ENCODE measurements at regions not wholly inside any gene's neighbourhood (a gene's known extent, or its start where the extent isn't known, plus 50 kb on each side); places are given as distances from the start of the nearest gene placed in this dataset.

GRCh38 chr15:57849317-57849716 is 142.8 kb downstream of the POLR2M start:
- H3K9me3 ChIP-seq: no peaks in the 10 kb centered on the region
- H3K36me3 ChIP-seq: no peaks in the 10 kb centered on the region
- H3K4me3 ChIP-seq: no peak overlapping the region
- no peaks in the 10 kb centered on the region for H3K4me1 ChIP-seq
- H3K27ac ChIP-seq: no peak overlapping the region
- H3K27me3 ChIP-seq: no peaks in the 10 kb centered on the region
- TF ChIP-seq, protein P1, sequence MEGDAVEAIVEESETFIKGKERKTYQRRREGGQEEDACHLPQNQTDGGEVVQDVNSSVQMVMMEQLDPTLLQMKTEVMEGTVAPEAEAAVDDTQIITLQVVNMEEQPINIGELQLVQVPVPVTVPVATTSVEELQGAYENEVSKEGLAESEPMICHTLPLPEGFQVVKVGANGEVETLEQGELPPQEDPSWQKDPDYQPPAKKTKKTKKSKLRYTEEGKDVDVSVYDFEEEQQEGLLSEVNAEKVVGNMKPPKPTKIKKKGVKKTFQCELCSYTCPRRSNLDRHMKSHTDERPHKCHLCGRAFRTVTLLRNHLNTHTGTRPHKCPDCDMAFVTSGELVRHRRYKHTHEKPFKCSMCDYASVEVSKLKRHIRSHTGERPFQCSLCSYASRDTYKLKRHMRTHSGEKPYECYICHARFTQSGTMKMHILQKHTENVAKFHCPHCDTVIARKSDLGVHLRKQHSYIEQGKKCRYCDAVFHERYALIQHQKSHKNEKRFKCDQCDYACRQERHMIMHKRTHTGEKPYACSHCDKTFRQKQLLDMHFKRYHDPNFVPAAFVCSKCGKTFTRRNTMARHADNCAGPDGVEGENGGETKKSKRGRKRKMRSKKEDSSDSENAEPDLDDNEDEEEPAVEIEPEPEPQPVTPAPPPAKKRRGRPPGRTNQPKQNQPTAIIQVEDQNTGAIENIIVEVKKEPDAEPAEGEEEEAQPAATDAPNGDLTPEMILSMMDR (IDR thresholded peaks at IDR 0.05): no peak
- no peak for DNase-seq (ENCODE audit: low spot score)

DNA sequence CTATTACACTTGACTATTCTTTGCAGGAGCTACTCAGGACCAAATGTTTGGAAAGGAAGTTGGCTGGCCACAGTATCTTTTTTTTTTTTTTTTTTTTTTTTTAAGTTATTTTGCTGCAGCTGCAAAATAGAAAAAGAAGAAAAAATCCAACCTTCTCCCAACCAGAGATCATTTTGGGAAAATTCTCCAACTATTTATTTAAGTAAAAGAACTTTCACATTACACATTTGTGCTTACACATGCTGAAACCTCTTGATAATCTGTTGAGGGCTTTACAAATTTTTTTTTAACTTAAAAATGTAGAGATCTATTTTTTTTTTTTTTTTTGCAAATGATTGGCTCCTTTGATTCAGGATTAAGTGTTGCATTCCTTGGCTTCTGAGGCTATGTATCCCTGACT is 148.0 kb downstream of the POLR2M start:
- H3K27me3 ChIP-seq: no peaks in the 10 kb centered on the region
- H3K9me3 ChIP-seq: no peaks in the 10 kb centered on the region
- no peaks in the 10 kb centered on the region for H3K36me3 ChIP-seq
- no peak overlapping the region for H3K27ac ChIP-seq
- H3K4me3 ChIP-seq: no peak overlapping the region
- TF ChIP-seq, protein P1 (IDR thresholded peaks at IDR 0.05): no peak
- no peak for DNase-seq (ENCODE audit: low spot score)
- no peaks in the 10 kb centered on the region for H3K4me1 ChIP-seq

DNA sequence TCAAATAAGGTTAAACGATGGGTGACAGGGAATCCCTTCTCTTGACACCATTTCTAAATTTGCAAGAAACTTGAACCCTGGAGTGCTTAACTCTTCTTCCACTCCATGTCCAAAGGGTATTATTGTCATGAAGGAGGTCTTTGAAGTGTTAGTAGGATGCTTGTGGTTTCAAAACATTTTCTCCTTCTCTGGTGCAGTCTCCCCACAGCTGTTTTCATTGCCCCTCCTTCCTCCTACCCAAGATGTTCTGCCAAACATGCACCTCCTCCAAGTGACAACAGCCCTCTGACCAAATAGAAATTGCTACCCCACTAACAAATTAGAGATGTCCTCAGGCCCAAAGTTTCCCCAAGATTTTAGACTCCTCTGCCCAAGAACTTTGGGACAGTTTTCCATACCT is 151.4 kb downstream of the POLR2M start:
- H3K27me3 ChIP-seq: no peaks in the 10 kb centered on the region
- peaks cover 0 to 9% of the 10 kb centered on the region in 2 donors for H3K9me3 ChIP-seq
- no peak for DNase-seq (ENCODE audit: low spot score)
- no peaks in the 10 kb centered on the region for H3K36me3 ChIP-seq
- no peak overlapping the region for H3K4me3 ChIP-seq
- TF ChIP-seq, protein P1 (IDR thresholded peaks at IDR 0.05): no peak
- H3K4me1 ChIP-seq: no peaks in the 10 kb centered on the region
- H3K27ac ChIP-seq: no peak overlapping the region

- Histone ChIP-seq H3K4me3 (no peak overlapping the region), H3K9me3 (peaks cover 0 to 9% of the 10 kb centered on the region in 2 donors), H3K27me3 (no peaks in the 10 kb centered on the region), H3K4me1 (no peaks in the 10 kb centered on the region), H3K36me3 (no peaks in the 10 kb centered on the region), H3K27ac (no peak overlapping the region)
- TF ChIP-seq, protein P1 (IDR thresholded peaks at IDR 0.05): no peak
- DNase-seq (ENCODE audit: low spot score): no peak
Measured at GRCh38 chr15:57859130-57859685, 152.7 kb downstream of the POLR2M start.

- Histone ChIP-seq H3K4me3 (no peak overlapping the region), H3K27ac (peak overlapping the region in 1 of 2 donors; percentile 22), H3K36me3 (no peaks in the 10 kb centered on the region), H3K27me3 (no peaks in the 10 kb centered on the region), H3K9me3 (peaks cover 0 to 9% of the 10 kb centered on the region in 2 donors), H3K4me1 (no peaks in the 10 kb centered on the region)
- no peak for DNase-seq (ENCODE audit: low spot score)
- TF ChIP-seq, protein P1 (IDR thresholded peaks at IDR 0.05): peak; percentile 65 to 86
Measured at GRCh38 chr15:57861034-57861638, 154.6 kb downstream of the POLR2M start.
